Brain microvascular endothelial cell (primary cell): ENCODE measurements at regions not wholly inside any gene's neighbourhood (a gene's known extent, or its start where the extent isn't known, plus 50 kb on each side); places are given as distances from the start of the nearest gene placed in this dataset.

Source experiments
- DNase-seq: peaks from one replicate; pipeline ENCODE4 v3.0.0-alpha.2; 2020
- H3K27ac ChIP-seq: fragments of 250-450 bp; sonication (Bioruptor Pico); 2 replicates; pipeline ENCODE4 v1.5.1; 2020; ENCODE audit warnings: mild to moderate bottlenecking, moderate library complexity
- H3K27me3 ChIP-seq: fragments of 250-450 bp; sonication (Bioruptor Pico); replicated peaks from 2 replicates; pipeline ENCODE4 v1.5.1; 2020; ENCODE audit warnings: mild to moderate bottlenecking
- H3K36me3 ChIP-seq: fragments of 250-450 bp; sonication (Bioruptor Pico); replicated peaks from 2 replicates; pipeline ENCODE4 v1.5.1; 2020; ENCODE audit warnings: mild to moderate bottlenecking
- H3K4me3 ChIP-seq: 2 replicates; pipeline ENCODE4 v1.5.1; 2011; ENCODE audit warnings: low read depth, mild to moderate bottlenecking, control low read depth, low read length, moderate library complexity
- CTCF ChIP-seq: IDR thresholded peaks from 2 replicates; pipeline ENCODE4 v1.5.1; 2011; ENCODE audit warnings: low read depth, mild to moderate bottlenecking, moderate library complexity, low read length, control low read depth, inconsistent platforms; ENCODE audit errors: missing control alignments
- in situ Hi-C: cut with HindIII; loops from 2 replicates; pipeline ENCODE4 v1.10.0; 2017; ENCODE audit warnings: low sequenced_read_pairs, low pct_ligation_motif_present

DNA sequence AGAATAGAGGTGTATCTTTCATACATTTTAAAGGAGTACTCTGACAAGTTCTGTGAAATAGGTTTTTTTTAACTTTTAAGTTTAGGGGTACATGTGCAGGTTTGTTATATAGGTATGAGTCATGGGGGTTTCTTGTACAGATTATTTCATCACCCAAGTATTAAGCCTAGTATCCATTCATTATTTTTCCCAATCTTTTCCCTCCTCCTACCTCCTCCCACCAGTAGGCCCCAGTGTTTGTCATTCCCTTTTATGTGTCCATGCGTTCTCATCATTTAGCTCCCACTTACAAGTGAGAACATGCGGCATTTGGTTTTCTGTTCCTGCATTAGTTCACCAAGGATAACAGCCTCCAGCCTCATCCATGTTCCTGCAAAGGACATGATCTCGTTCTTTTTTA is 175.5 kb downstream of the CYB561 start:
- H3K4me3 ChIP-seq: no peak overlapping the region
- H3K36me3 ChIP-seq: no peaks in the 10 kb centered on the region
- DNase-seq: no peak
- no peaks in the 10 kb centered on the region for H3K27me3 ChIP-seq
- in situ Hi-C loops: no loop called here
- H3K27ac ChIP-seq: no peak overlapping the region
- TF ChIP-seq CTCF: no peak

- DNase-seq: peak; percentile 50
- Histone ChIP-seq H3K27ac (peak overlapping the region; percentile 50), H3K36me3 (no peaks in the 10 kb centered on the region), H3K4me3 (no peak overlapping the region), H3K27me3 (no peaks in the 10 kb centered on the region)
- in situ Hi-C loops: no loop called here
- no peak for TF ChIP-seq CTCF
Measured at GRCh38 chr17:63274146-63274545, 172.0 kb downstream of the CYB561 start.

DNA sequence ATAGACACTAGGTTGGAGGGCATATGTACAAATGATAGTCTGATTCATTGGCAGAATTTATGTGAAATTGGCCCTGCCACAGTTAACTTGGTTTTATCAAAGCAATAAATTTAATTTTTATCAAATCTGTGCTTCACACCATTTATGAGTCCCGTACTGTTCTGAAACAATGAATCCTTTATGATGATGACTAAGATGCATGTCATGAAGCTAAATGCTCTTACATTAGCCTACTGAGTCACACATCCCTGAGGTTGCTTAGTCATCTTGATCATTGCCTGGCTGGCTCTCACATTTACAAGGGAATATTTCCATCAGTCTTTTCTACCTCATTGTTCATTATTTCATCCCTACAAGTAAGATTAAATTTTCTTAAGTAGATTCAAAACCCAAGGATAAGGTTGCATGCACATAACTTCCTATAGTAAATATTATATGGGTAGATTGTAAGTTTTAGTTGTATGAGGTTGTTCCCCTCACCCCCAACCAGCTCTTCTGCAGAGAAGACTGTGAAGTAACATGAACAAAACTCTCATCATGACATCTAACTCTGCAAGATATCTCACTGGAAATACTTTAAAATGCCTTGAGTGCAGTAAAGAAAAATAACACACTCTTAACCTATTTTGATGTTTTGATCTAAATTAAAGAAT is 170.7 kb downstream of the CYB561 start:
- peak; percentile 95 for DNase-seq
- in situ Hi-C loops: no loop called here
- no peaks in the 10 kb centered on the region for H3K36me3 ChIP-seq
- no peaks in the 10 kb centered on the region for H3K27me3 ChIP-seq
- TF ChIP-seq CTCF: no peak
- no peak overlapping the region for H3K4me3 ChIP-seq
- peak overlapping the region; percentile 63 for H3K27ac ChIP-seq

DNA sequence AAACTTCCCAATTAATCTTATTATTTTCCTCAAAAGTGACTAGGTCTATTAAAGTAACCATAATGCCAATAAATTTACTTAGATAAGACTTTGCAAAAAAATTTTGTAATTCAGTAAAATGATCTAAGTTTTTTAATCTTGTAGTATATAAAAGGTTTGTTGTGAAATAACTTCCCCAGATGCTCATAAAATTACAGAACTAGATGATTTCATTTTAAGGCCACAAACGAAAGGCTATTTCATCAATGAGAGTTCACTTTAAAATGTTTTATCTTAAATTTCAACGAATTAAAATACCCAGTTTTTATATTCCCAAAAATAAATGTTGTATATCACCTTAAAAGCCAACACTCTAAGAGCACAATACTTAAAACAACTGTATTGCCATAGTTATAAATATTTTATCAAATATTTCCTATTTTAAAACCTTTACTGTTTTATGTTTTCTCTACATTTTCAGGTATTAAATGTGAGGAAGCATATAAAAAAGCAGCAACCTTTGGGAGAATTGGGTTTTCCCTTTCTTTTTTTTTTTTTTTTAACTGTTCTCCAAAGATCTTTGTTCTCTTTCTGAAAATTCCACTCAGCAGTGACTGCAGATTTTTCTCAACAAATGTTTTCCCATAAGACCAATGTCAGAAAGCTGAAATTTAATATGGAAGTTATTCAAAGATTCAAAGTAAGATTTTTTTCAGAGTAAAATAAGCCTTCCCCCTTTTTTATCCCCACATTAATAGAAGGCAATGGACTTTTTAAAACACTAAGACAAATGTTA is 169.9 kb downstream of the CYB561 start:
- H3K36me3 ChIP-seq: no peaks in the 10 kb centered on the region
- no peaks in the 10 kb centered on the region for H3K27me3 ChIP-seq
- no peak for TF ChIP-seq CTCF
- H3K27ac ChIP-seq: peak overlapping the region; percentile 63
- no peak overlapping the region for H3K4me3 ChIP-seq
- in situ Hi-C loops: no loop called here
- DNase-seq: no peak

DNA sequence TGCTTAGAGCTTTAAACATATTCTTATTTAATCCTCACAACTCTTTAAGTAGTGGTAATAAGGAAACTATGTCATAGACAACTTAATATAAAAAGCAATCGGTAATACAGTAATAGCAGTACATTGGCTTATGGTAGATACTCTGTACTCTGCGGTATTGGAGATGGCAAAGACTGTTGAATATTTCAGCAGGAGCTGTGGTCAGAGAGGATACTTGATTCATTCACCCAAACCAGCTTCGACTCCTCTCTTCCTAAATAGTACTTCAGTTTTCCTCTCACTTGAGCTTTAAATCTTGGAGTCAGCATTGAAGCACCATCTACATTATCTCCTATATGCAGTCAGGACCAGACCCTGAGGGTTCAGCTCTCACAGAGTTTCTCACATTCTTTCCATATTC is 169.3 kb downstream of the CYB561 start:
- TF ChIP-seq CTCF: no peak
- no peak for DNase-seq
- H3K4me3 ChIP-seq: no peak overlapping the region
- peak overlapping the region; percentile 14 for H3K27ac ChIP-seq
- in situ Hi-C loops: no loop called here
- no peaks in the 10 kb centered on the region for H3K36me3 ChIP-seq
- H3K27me3 ChIP-seq: no peaks in the 10 kb centered on the region

DNA sequence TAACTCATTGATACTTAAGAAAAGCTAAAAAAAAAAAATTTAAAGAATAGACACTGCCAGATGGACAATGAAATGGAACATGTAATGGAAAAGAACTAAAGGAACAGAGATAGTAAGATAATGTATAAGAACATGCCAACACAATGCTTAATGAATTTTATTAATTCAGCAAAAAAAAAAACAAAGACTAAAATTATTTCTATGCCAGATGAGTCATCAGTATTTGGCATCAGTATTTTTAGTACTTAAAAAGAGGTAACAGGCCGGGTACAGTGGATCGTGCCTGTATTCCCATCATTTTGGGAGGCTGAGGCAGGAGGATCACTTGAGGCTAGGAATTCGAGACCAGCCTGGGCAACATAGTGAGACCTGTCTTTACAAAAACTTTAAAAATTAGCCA is 168.5 kb downstream of the CYB561 start:
- Histone ChIP-seq H3K27me3 (no peaks in the 10 kb centered on the region), H3K4me3 (no peak overlapping the region), H3K36me3 (no peaks in the 10 kb centered on the region), H3K27ac (no peak overlapping the region)
- in situ Hi-C loops: no loop called here
- no peak for TF ChIP-seq CTCF
- no peak for DNase-seq
